Stimulated activated CD4-positive, alpha-beta T cell treated with anti-CD3 and anti-CD28 coated beads, TNF-alpha, amount 100 ng/mL, for 48 hours (primary cell): ENCODE measurements at regions not wholly inside any gene's neighbourhood (a gene's known extent, or its start where the extent isn't known, plus 50 kb on each side); places are given as distances from the start of the nearest gene placed in this dataset.
"Not testable (repeated sequence)": the region's sequence is repeated elsewhere in the genome, so short reads cannot be mapped to it uniquely, and the experiment has no call there.

ENCODE experiments used
- DNase-seq, 3 donors: peaks; one replicate each; pipeline ENCODE4 v3.0.0-alpha.2; 2020; ENCODE audit warnings: low read depth in 3 of 3

- DNase-seq = no peak
Observed at GRCh38 chr22:34592123-34592740, 473.7 kb upstream of the ISX start.

- no peak for DNase-seq
Observed at GRCh38 chr22:34599567-34599966, 466.4 kb upstream of the ISX start.

DNA sequence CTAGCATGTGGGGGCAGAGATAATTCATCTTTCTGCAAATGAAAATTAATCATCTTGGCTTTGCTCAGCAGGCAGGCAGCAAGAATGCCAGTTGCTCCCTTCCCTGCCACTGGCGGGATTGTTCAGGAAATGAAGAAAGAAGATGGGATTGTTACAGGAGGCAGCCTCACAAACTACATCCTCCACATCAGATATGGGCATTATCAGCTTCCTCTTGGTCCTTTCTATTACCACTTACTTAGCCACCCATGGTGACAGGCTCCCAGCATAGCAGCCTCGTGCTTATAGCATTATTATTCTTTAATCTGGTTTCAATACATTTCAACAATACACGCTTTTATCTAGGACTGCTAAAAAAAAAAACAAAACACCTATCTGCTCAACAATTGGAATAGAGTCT is 461.6 kb upstream of the ISX start:
- no peak for DNase-seq

DNA sequence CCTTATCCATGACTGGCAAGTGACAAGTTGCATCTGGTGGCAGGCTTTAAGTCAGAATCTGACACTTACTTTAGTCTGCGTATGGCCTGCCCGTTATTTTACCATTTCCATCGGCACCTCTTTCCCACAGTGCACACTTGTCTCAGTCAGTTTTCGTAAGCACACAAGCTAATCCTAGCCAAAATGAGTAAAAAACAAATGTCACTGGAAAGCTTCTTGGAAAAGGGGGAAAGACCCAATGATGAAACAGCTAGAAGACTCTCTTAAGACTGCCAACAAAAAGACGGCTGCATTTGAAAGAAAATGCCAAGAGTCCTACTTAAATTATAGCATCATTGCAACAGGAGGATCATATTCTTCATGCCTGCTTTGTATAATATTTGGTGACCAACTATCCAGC is 457.9 kb upstream of the ISX start:
- DNase-seq = no peak

GRCh38 chr22:34608540-34609115 is 457.3 kb upstream of the ISX start:
- DNase-seq = no peak

GRCh38 chr22:34609646-34610045 is 456.3 kb upstream of the ISX start:
- no peak for DNase-seq

- no peak for DNase-seq
Observed at GRCh38 chr22:34620161-34620560, 445.8 kb upstream of the ISX start.

DNA sequence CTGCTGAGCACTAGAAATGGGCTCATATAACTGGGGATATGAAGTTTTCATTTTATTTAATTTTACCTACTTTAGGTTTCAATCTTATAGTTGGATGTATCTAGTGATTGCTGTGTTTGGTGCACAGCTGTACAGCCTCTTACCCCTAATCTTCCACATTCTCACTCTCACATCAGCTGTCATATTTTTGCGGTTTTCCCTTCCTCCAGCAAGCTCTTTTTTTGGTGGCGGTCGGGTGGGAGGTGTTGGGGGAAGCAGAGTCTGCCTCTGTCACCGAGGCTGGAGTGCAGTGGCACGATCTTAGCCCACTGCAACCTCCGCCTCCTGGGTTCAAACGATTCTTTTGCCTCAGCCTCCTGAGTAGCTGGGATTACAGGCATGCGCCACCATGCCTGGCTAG is 445.1 kb upstream of the ISX start:
- DNase-seq = no peak

DNA sequence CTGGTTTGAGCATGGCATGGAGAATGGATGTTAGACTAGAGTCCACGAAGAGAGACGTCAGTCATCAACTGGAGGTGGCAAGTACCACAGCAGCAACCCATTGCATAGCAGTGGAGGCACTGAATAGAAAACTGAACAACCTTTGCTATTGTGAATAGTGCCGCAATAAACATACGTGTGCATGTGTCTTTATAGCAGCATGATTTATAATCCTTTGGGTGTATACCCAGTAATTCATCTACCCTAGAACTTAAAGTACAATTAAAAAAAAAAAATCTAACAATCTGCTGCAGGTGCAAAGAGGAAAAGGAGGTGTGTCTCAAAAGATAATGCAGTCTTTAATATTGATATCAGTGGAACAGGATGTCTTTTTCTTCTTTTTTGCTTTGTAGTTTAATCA is 443.4 kb upstream of the ISX start:
- DNase-seq = no peak

GRCh38 chr22:34623580-34623979 is 442.4 kb upstream of the ISX start:
- DNase-seq = no peak

DNA sequence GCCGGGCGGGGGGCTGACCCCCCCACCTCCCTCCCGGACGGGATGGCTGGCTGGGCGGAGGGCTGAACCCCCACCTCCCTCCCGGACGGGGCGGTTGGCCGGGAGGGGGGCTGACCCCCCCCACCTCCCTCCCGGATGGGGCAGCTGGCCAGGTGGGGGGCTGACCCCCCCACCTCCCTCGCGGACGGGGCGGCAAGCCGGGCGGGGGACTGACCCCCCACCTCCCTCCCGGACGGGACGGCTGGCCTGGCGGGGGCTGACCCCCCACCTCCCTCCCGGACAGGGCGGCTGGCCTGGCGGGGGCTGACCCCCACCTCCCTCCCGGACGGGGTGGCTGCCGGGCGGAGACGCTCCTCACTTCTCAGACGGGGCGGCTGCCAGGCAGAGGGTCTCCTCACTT is 440.1 kb upstream of the ISX start:
- DNase-seq = not testable (repeated sequence)

GRCh38 chr22:34638128-34638527 is 427.8 kb upstream of the ISX start:
- DNase-seq = no peak

DNA sequence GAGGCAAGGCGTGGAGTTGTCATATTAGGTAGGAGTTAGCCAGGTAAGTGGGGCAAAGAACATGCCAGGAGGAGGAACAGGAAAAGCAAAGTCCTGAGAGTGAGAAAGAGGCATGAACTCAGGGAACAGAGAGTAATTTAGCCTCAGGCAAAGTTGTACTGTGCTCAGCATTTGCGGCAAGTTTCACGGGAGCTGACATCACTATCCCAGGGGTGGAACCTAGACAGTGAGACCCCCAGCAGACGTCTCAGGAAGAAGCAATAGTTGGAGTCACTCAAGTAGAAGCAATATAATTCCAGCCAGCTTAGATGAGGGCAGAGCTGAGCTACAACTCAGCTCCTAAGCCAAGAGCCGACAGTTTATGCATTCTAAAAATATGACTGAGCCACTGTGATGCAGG is 426.0 kb upstream of the ISX start:
- no peak for DNase-seq

DNA sequence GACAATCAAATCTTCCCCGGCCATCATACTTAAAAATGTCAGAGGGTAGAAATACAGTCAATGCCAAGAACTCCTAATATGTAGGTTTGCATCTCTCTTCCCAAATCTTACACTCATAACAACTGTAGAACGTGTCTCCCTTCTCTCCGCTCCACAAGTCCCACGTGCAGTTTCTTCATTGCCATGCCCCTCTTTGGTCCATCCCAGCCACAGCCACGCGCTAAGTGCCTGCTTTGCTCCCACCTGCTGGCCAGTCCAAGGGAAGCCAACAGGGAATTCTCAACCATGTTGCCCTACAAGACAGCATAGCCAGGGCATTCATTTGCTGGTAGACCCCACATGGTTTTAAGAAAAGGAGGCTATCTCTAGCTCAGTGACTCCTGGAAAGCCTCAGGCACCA is 420.6 kb upstream of the ISX start:
- no peak for DNase-seq

- no peak for DNase-seq
Observed at GRCh38 chr22:34669001-34669400, 397.0 kb upstream of the ISX start.

- DNase-seq = not testable (repeated sequence)
Observed at GRCh38 chr22:34683031-34683430, 382.9 kb upstream of the ISX start.

DNA sequence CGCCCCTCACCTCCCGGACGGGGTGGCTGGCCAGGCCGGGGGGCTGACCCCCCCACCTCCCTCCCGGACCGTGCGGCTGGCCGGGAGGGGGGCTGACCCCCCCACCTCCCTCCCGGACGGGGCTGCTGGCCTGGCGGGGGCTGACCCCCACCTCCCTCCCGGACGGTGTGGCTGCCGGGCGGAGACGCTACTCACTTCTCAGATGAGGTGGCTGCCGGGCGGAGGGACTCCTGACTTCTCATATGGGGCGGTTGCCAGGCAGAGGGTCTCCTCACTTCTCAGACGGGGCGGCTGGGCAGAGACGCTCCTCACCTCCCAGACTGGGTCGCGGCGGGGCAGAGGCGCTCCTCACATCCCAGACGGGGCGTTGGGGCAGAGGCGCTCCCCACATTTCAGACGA is 381.7 kb upstream of the ISX start:
- DNase-seq = not testable (repeated sequence)

GRCh38 chr22:34687116-34687515 is 378.8 kb upstream of the ISX start:
- DNase-seq = no peak

GRCh38 chr22:34688825-34689224 is 377.1 kb upstream of the ISX start:
- DNase-seq = no peak

DNA sequence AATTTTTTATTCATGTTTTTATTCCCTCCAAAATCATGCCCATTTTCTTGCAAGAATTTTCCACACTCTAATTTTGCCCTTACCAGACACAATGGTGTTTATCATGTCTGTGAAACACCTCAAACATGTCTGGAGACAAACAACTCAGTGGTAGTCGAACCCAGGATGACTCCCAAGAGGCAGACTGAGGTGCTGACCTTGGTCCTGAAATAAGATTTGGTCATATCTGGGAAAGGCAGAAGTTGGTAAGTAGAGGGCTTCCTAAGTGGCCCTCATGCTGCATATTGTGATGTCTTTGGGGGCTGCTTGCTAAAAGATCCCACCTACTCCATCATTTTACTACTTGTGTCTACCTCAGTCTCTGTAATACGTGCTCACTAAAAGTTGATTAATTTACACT is 369.4 kb upstream of the ISX start:
- DNase-seq = no peak

GRCh38 chr22:34702279-34702678 is 363.7 kb upstream of the ISX start:
- no peak for DNase-seq

GRCh38 chr22:34709641-34710040 is 356.3 kb upstream of the ISX start:
- no peak for DNase-seq

DNA sequence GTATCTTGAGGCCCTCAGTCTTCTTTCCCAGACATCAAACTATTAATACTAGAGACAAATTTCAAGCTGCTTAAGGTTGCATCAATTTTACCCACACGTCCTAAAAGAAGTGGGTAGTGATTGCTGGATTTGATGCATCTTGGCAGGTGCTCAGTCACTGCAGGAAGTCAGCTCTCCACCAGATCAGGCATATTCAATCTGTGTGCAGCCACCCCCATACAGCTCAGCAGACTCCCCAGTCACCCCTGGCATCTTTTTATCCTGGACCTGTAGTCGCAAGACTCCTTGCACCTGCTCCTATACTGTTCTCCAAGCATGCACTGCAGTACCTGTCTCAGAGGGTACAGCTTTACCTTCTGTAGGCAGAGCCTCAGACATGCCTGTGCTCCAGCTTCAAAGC is 343.1 kb upstream of the ISX start:
- DNase-seq = no peak

DNA sequence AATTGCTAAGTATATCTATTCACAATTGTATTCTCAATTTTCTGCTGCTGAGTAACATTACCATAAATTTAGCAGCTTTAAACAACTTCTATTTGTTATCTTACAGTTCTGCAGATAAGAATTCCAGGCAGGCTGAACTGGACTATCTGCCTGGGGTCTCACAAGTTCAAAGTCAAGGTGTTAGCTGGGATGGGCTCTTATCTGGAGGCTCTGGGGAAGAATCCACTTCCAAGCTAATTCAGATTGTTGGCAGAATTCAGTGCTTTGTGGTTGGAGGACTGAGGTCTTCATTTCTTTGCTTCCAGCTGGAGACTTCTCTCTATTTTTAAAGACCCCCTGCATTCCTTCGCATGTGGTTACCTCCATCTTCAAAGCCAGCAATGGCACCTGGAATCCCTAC is 329.9 kb upstream of the ISX start:
- no peak for DNase-seq
